ENCODE measurements at regions not wholly inside any gene's neighbourhood (a gene's known extent, or its start where the extent isn't known, plus 50 kb on each side); places are given as distances from the start of the nearest gene placed in this dataset.

- intact Hi-C loops (cut with micrococcal nuclease) = no loop called here
- peaks cover 21% of the 10 kb centered on the region for H3K4me1 ChIP-seq (ENCODE audit: control insufficient read depth, insufficient read depth, low read length)
- no TSS peak for BruUV-seq (replicated peaks)
- peak overlapping the region; percentile 89 for H3K4ac ChIP-seq (ENCODE audit: low read depth, low read length)
- no peak for DNase-seq
- H3K9me3 ChIP-seq (ENCODE audit: control insufficient read depth, insufficient read depth, low read length) = peaks cover 3% of the 10 kb centered on the region; the same call in 1 of the 2 replicates
- H4K8ac ChIP-seq (ENCODE audit: low read depth in 2 of 2, low read length in 2 of 2) = peak overlapping the region; percentile 2 to 77
- H3K4me3 ChIP-seq (ENCODE audit: insufficient read depth, low read depth, low read length) = no peak overlapping the region
- no peak for ATAC-seq (ENCODE audit: low read depth)
- TF ChIP-seq MXI1 (IDR thresholded peaks at IDR 0.05; ENCODE audit: borderline replicate concordance, low read depth, low read length) = no peak
- no peaks in the 10 kb centered on the region for H3K36me3 ChIP-seq (ENCODE audit: control insufficient read depth, insufficient read depth, low read length)
- no CpG with 5 or more reads among the region's 6 CpGs for WGBS, 2 experiments (ENCODE audit: extremely low coverage in 2 of 2, insufficient read length in 1 of 2)
- no peak overlapping the region; the same call in 1 of the 2 replicates for H3K9ac ChIP-seq (ENCODE audit: low read depth, low read length)
- H3K4me2 ChIP-seq (ENCODE audit: low read depth, low read length) = no peak overlapping the region
- in situ Hi-C loops (cut with MboI; ENCODE audit: low sequenced_read_pairs) = no loop called here
- CTCF ChIA-PET = interaction anchor here (1.0 kb wide), 1 partner anchor 30 kb away, joined by 3 read pairs; no protein-coding TSS in a partner anchor
- peak overlapping the region; percentile 51 for H2AK5ac ChIP-seq (ENCODE audit: low read depth, low read length)
- peak overlapping the region; percentile 17 for H2AK9ac ChIP-seq (replicated peaks; ENCODE audit: low read depth, low read length, poor library complexity)
- peak overlapping the region; percentile 74; the same call in 1 of the 2 replicates for H4K5ac ChIP-seq (ENCODE audit: low read depth, low read length)
- peaks cover 16% of the 10 kb centered on the region for H3K9me1 ChIP-seq (ENCODE audit: insufficient read depth, low read length)
- H3K27me3 ChIP-seq (ENCODE audit: control insufficient read depth, insufficient read depth, low read length) = no peaks in the 10 kb centered on the region
- H3K27ac ChIP-seq (ENCODE audit: insufficient read depth, low read length) = no peak overlapping the region
- dilution Hi-C loops (cut with HindIII; ENCODE audit: low sequenced_read_pairs, unreplicated experiment) = no loop called here
- peak overlapping the region; percentile 68; the same call in 1 of the 2 replicates for H3K18ac ChIP-seq (ENCODE audit: low read depth, low read length)
- H4K91ac ChIP-seq (ENCODE audit: insufficient read depth, low read depth, low read length) = peak overlapping the region; percentile 69
- no peak overlapping the region for H2AFZ ChIP-seq (replicated peaks; ENCODE audit: low read length, poor library complexity)
- H2BK15ac ChIP-seq (ENCODE audit: low read depth, low read length) = peak overlapping the region; percentile 69; the same call in 2 of the 3 replicates
- peaks cover 0 to 18% of the 10 kb centered on the region in 2 experiments; a peak in 2 of 4 replicates for H3K79me1 ChIP-seq (ENCODE audit: low read depth in 1 of 2, low read length in 2 of 2)
- peak overlapping the region; percentile 68 for H3K14ac ChIP-seq (replicated peaks; ENCODE audit: low read depth, low read length)
- POLR2A ChIA-PET (ENCODE audit: unreplicated experiment) = no interaction called here
- H2BK5ac ChIP-seq (ENCODE audit: low read depth, low read length, poor library complexity, severe bottlenecking) = peak overlapping the region; percentile 64
- peak overlapping the region; percentile 93 for H2BK20ac ChIP-seq (ENCODE audit: low read depth, low read length)
- no peaks in the 10 kb centered on the region for H4K20me1 ChIP-seq (ENCODE audit: insufficient read depth, low read length)
- no peak overlapping the region for H3K56ac ChIP-seq (ENCODE audit: extremely low read depth, insufficient read depth, low read length)
- H2BK120ac ChIP-seq (ENCODE audit: low read depth, low read length) = peak overlapping the region; percentile 94
- H3K23ac ChIP-seq (ENCODE audit: low read depth, low read length) = peak overlapping the region; percentile 60; the same call in 1 of the 2 replicates
Measured at GRCh38 chr7:94251-94801, 98.0 kb upstream of the FAM20C start.

Data from IMR-90 (cell line).